Astrocyte (in vitro differentiated cells and primary cell): ENCODE measurements at regions not wholly inside any gene's neighbourhood (a gene's known extent, or its start where the extent isn't known, plus 50 kb on each side); places are given as distances from the start of the nearest gene placed in this dataset.

Experiments used
- DNase-seq: peaks from one replicate; pipeline ENCODE4 v3.0.0-alpha.2; 2010; ENCODE audit warnings: low read depth
- FAIRE-seq: peaks from 2 replicates; lab custom pipeline; 2011; peaks lifted over from hg19 to GRCh38; lab: Jason Lieb, UNC
- H2AFZ ChIP-seq: 2 replicates; pipeline ENCODE4 v1.6.0; 2012; ENCODE audit warnings: low read depth, low read length, inconsistent platforms
- H3K27ac ChIP-seq: 2 replicates; pipeline ENCODE4 v1.5.1; 2011; ENCODE audit warnings: low read depth, low read length, inconsistent platforms
- H3K27me3 ChIP-seq: 2 replicates; pipeline ENCODE4 v1.6.0; 2011; ENCODE audit warnings: low read length, inconsistent platforms; ENCODE audit not compliant: insufficient read depth
- H3K36me3 ChIP-seq: 2 replicates; pipeline ENCODE4 v1.5.1; 2011; ENCODE audit warnings: low read length, inconsistent platforms; ENCODE audit not compliant: insufficient read depth
- H3K4me1 ChIP-seq: 2 replicates; pipeline ENCODE4 v1.5.1; 2011; ENCODE audit warnings: low read length, inconsistent platforms; ENCODE audit not compliant: insufficient read depth
- H3K4me2 ChIP-seq: 2 replicates; pipeline ENCODE4 v1.6.0; 2012; ENCODE audit warnings: low read length, inconsistent platforms
- H3K4me3 ChIP-seq: 2 replicates; pipeline ENCODE4 v1.5.1; 2011; ENCODE audit warnings: low read depth, mild to moderate bottlenecking, low read length, inconsistent platforms; ENCODE audit not compliant: insufficient read depth
- H3K79me2 ChIP-seq: 2 replicates; pipeline ENCODE4 v1.6.0; 2012; ENCODE audit warnings: mild to moderate bottlenecking, low read length, inconsistent platforms; ENCODE audit not compliant: insufficient read depth
- H3K9ac ChIP-seq: 2 replicates; pipeline ENCODE4 v1.6.0; 2012; ENCODE audit warnings: mild to moderate bottlenecking, low read length, inconsistent platforms
- H3K9me3 ChIP-seq: 2 replicates; pipeline ENCODE4 v1.5.1; 2012; ENCODE audit warnings: low read depth, mild to moderate bottlenecking, low read length, inconsistent platforms; ENCODE audit not compliant: insufficient read depth
- H4K20me1 ChIP-seq: 2 replicates; pipeline ENCODE4 v1.6.0; 2012; ENCODE audit warnings: low read length, inconsistent platforms; ENCODE audit not compliant: insufficient read depth
- H3K27ac Mint-ChIP-seq: one replicate; pipeline ENCODE4 v1.8.0; 2021; ENCODE audit warnings: mild to moderate bottlenecking, mixed read lengths; ENCODE audit not compliant: unreplicated experiment
- H3K27me3 Mint-ChIP-seq: one replicate; pipeline ENCODE4 v1.8.0; 2021; ENCODE audit warnings: low read depth, mixed read lengths; ENCODE audit not compliant: unreplicated experiment
- H3K36me3 Mint-ChIP-seq: one replicate; pipeline ENCODE4 v1.8.0; 2021; ENCODE audit warnings: low read depth, mixed read lengths; ENCODE audit not compliant: unreplicated experiment
- H3K4me1 Mint-ChIP-seq: one replicate; pipeline ENCODE4 v1.8.0; 2021; ENCODE audit warnings: low read depth, mixed read lengths; ENCODE audit not compliant: unreplicated experiment
- H3K4me3 Mint-ChIP-seq: one replicate; pipeline ENCODE4 v1.8.0; 2021; ENCODE audit warnings: mild to moderate bottlenecking, moderate library complexity, mixed read lengths; ENCODE audit not compliant: unreplicated experiment
- H3K9me3 Mint-ChIP-seq: one replicate; pipeline ENCODE4 v1.8.0; 2021; ENCODE audit warnings: mild to moderate bottlenecking, mixed read lengths; ENCODE audit not compliant: unreplicated experiment
- CTCF ChIP-seq: IDR thresholded peaks from 2 replicates; pipeline ENCODE4 v1.5.1; 2011; ENCODE audit warnings: low read depth, mild to moderate bottlenecking, inconsistent platforms, low read length, moderate library complexity; ENCODE audit not compliant: insufficient read depth
- EZH2 ChIP-seq: IDR thresholded peaks from 2 replicates; pipeline ENCODE4 v1.6.1; 2012; ENCODE audit warnings: mild to moderate bottlenecking, low read length, inconsistent platforms; ENCODE audit not compliant: insufficient read depth

- DNase-seq (no peak), FAIRE-seq (no peak)
- Histone ChIP-seq H3K27me3 (no peaks in the 10 kb centered on the region), H3K4me2 (no peak overlapping the region), H3K27ac (no peak overlapping the region), H2AFZ (no peak overlapping the region), H3K9ac (no peak overlapping the region), H3K4me1 (no peaks in the 10 kb centered on the region), H3K79me2 (no peaks in the 10 kb centered on the region), H3K4me3 (no peak overlapping the region), H3K36me3 (no peaks in the 10 kb centered on the region), H3K9me3 (no peaks in the 10 kb centered on the region), H4K20me1 (no peaks in the 10 kb centered on the region)
- Mint-ChIP-seq H3K9me3 (no peaks in the 10 kb centered on the region), H3K27ac (no peak overlapping the region), H3K4me1 (peaks cover 2% of the 10 kb centered on the region), H3K27me3 (peaks cover 6% of the 10 kb centered on the region), H3K36me3 (no peaks in the 10 kb centered on the region), H3K4me3 (no peak overlapping the region)
- TF ChIP-seq CTCF, result no peak
- no peak for TF ChIP-seq EZH2
These were observed 58.3 kb upstream of the UPP2 start for GRCh38 chr2:158043181-158043948.

GRCh38 chr2:158042666-158043065, 59.0 kb upstream of the UPP2 start:
- Histone ChIP-seq H3K27ac (no peak overlapping the region), H3K4me2 (no peak overlapping the region), H3K4me1 (no peaks in the 10 kb centered on the region), H3K79me2 (no peaks in the 10 kb centered on the region), H4K20me1 (no peaks in the 10 kb centered on the region), H3K36me3 (no peaks in the 10 kb centered on the region), H3K4me3 (no peak overlapping the region), H2AFZ (no peak overlapping the region), H3K9me3 (no peaks in the 10 kb centered on the region), H3K27me3 (no peaks in the 10 kb centered on the region), H3K9ac (no peak overlapping the region)
- peaks cover 2% of the 10 kb centered on the region for H3K4me1 Mint-ChIP-seq
- H3K9me3 Mint-ChIP-seq, result no peaks in the 10 kb centered on the region
- no peak overlapping the region for H3K27ac Mint-ChIP-seq
- TF ChIP-seq EZH2, result no peak
- TF ChIP-seq CTCF, result no peak
- H3K4me3 Mint-ChIP-seq, result no peak overlapping the region
- no peaks in the 10 kb centered on the region for H3K36me3 Mint-ChIP-seq
- peaks cover 6% of the 10 kb centered on the region for H3K27me3 Mint-ChIP-seq
- FAIRE-seq (no peak), DNase-seq (no peak)

- no peak overlapping the region for H3K4me3 ChIP-seq
- H3K9me3 ChIP-seq, result no peaks in the 10 kb centered on the region
- H3K4me1 ChIP-seq, result no peaks in the 10 kb centered on the region
- no peak for DNase-seq
- H3K9me3 Mint-ChIP-seq, result no peaks in the 10 kb centered on the region
- no peak overlapping the region for H3K9ac ChIP-seq
- H3K27ac Mint-ChIP-seq, result no peak overlapping the region
- no peaks in the 10 kb centered on the region for H3K36me3 ChIP-seq
- peaks cover 2% of the 10 kb centered on the region for H3K4me1 Mint-ChIP-seq
- peaks cover 6% of the 10 kb centered on the region for H3K27me3 Mint-ChIP-seq
- H3K27ac ChIP-seq, result no peak overlapping the region
- H3K36me3 Mint-ChIP-seq, result no peaks in the 10 kb centered on the region
- no peak overlapping the region for H3K4me2 ChIP-seq
- no peak overlapping the region for H2AFZ ChIP-seq
- no peaks in the 10 kb centered on the region for H3K27me3 ChIP-seq
- FAIRE-seq, result no peak
- H3K4me3 Mint-ChIP-seq, result no peak overlapping the region
- H4K20me1 ChIP-seq, result no peaks in the 10 kb centered on the region
- no peaks in the 10 kb centered on the region for H3K79me2 ChIP-seq
- no peak for TF ChIP-seq CTCF
- no peak for TF ChIP-seq EZH2
These were observed 59.4 kb upstream of the UPP2 start for GRCh38 chr2:158042245-158042644.
